ENCODE measurements at regions not wholly inside any gene's neighbourhood (a gene's known extent, or its start where the extent isn't known, plus 50 kb on each side); places are given as distances from the start of the nearest gene placed in this dataset.

GRCh38 chr19:31530781-31531180, 181.5 kb upstream of the TSHZ3 start:
- H4K20me1 ChIP-seq (ENCODE audit: insufficient read depth, low read depth, low read length), result no peaks in the 10 kb centered on the region
- H3K27ac ChIP-seq (ENCODE audit: low read length), result no peak overlapping the region

GRCh38 chr19:31531326-31531725, 182.1 kb upstream of the TSHZ3 start:
- no peaks in the 10 kb centered on the region for H3K27me3 ChIP-seq (ENCODE audit: low read length)
- H3K9me2 ChIP-seq (replicated peaks; ENCODE audit: insufficient read depth, low read length), result no peaks in the 10 kb centered on the region
- no peaks in the 10 kb centered on the region for H3K4me1 ChIP-seq (ENCODE audit: low read length)
- H3K36me3 ChIP-seq (ENCODE audit: insufficient read depth, low read length), result no peaks in the 10 kb centered on the region
- no peak overlapping the region for H3K9ac ChIP-seq (ENCODE audit: low read length)
- peaks cover 4% of the 10 kb centered on the region for H3K9me3 ChIP-seq (ENCODE audit: low read length)
- no peaks in the 10 kb centered on the region for H3K79me2 ChIP-seq (ENCODE audit: low read length)
- H3K27ac ChIP-seq (ENCODE audit: low read length), result no peak overlapping the region
- no peak for DNase-seq
- no peak overlapping the region for H3K4me3 ChIP-seq (ENCODE audit: low read length)
- H4K20me1 ChIP-seq (ENCODE audit: insufficient read depth, low read depth, low read length), result no peaks in the 10 kb centered on the region
- H3K4me2 ChIP-seq (ENCODE audit: low read depth, low read length, poor library complexity, severe bottlenecking), result no peak overlapping the region
- no peak overlapping the region for H2AFZ ChIP-seq (ENCODE audit: low read length)

More at GRCh38 chr19:31530781-31531180, 181.5 kb upstream of the TSHZ3 start:
- H3K9ac ChIP-seq (ENCODE audit: low read length), result no peak overlapping the region
- H3K4me3 ChIP-seq (ENCODE audit: low read length), result no peak overlapping the region
- H3K9me2 ChIP-seq (replicated peaks; ENCODE audit: insufficient read depth, low read length), result no peaks in the 10 kb centered on the region
- no peaks in the 10 kb centered on the region for H3K4me1 ChIP-seq (ENCODE audit: low read length)
- H3K4me2 ChIP-seq (ENCODE audit: low read depth, low read length, poor library complexity, severe bottlenecking), result no peak overlapping the region
- H3K9me3 ChIP-seq (ENCODE audit: low read length), result peaks cover 9% of the 10 kb centered on the region
- no peak for DNase-seq
- H3K27me3 ChIP-seq (ENCODE audit: low read length), result no peaks in the 10 kb centered on the region
- H3K79me2 ChIP-seq (ENCODE audit: low read length), result no peaks in the 10 kb centered on the region
- no peak overlapping the region for H2AFZ ChIP-seq (ENCODE audit: low read length)
- no peaks in the 10 kb centered on the region for H3K36me3 ChIP-seq (ENCODE audit: insufficient read depth, low read length)

DNA sequence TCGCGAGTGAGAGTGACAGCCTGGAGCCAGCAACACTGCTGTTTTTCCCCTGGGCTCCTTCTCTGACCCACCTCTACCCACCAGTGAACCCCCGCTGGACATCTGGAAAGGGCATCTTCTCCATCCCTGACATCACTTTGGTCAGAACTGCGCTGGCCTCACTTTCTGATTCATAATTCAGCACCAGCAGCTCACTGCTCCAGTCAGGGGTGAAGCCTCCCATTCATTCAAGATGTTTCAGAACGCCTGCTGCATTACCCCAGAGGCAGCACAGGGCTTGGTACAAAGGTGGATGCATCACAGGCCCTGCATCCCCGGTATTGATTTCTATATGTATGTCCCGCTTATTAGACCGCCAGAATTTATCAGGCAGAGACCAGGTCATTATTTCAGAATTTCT, 182.8 kb upstream of the TSHZ3 start:
- no peak overlapping the region for H3K9ac ChIP-seq (ENCODE audit: low read length)
- H3K9me3 ChIP-seq (ENCODE audit: low read length), result no peaks in the 10 kb centered on the region
- H3K27ac ChIP-seq (ENCODE audit: low read length), result no peak overlapping the region
- H3K27me3 ChIP-seq (ENCODE audit: low read length), result no peaks in the 10 kb centered on the region
- no peak overlapping the region for H2AFZ ChIP-seq (ENCODE audit: low read length)
- DNase-seq, result no peak
- no peaks in the 10 kb centered on the region for H4K20me1 ChIP-seq (ENCODE audit: insufficient read depth, low read depth, low read length)
- no peaks in the 10 kb centered on the region for H3K9me2 ChIP-seq (replicated peaks; ENCODE audit: insufficient read depth, low read length)
- H3K4me3 ChIP-seq (ENCODE audit: low read length), result no peak overlapping the region
- no peaks in the 10 kb centered on the region for H3K36me3 ChIP-seq (ENCODE audit: insufficient read depth, low read length)
- no peaks in the 10 kb centered on the region for H3K79me2 ChIP-seq (ENCODE audit: low read length)
- H3K4me2 ChIP-seq (ENCODE audit: low read depth, low read length, poor library complexity, severe bottlenecking), result no peak overlapping the region
- no peaks in the 10 kb centered on the region for H3K4me1 ChIP-seq (ENCODE audit: low read length)

DNA sequence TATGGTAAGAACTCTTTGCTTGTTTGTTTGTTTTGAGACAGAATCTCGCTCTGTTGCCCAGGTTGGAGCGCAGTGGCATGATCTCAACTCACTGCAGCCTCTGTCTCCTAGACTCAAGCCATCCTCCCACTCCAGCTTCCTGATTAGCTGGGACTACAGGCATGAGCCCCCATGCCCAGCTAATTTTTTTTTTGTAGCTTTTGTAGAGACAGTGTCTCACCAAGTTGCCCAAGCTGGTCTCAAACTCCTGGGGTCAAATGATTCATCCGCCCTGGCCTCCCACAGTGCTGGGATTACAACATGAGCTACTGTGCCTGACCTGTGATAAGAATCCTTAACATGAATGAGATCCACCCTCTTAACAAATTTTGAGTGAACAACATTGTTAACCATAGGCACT, 183.9 kb upstream of the TSHZ3 start:
- H3K9ac ChIP-seq (ENCODE audit: low read length), result no peak overlapping the region
- no peak overlapping the region for H2AFZ ChIP-seq (ENCODE audit: low read length)
- no peaks in the 10 kb centered on the region for H3K36me3 ChIP-seq (ENCODE audit: insufficient read depth, low read length)
- no peaks in the 10 kb centered on the region for H4K20me1 ChIP-seq (ENCODE audit: insufficient read depth, low read depth, low read length)
- no peaks in the 10 kb centered on the region for H3K79me2 ChIP-seq (ENCODE audit: low read length)
- H3K9me3 ChIP-seq (ENCODE audit: low read length), result no peaks in the 10 kb centered on the region
- no peak overlapping the region for H3K4me2 ChIP-seq (ENCODE audit: low read depth, low read length, poor library complexity, severe bottlenecking)
- no peaks in the 10 kb centered on the region for H3K9me2 ChIP-seq (replicated peaks; ENCODE audit: insufficient read depth, low read length)
- no peaks in the 10 kb centered on the region for H3K27me3 ChIP-seq (ENCODE audit: low read length)
- no peak for DNase-seq
- H3K4me1 ChIP-seq (ENCODE audit: low read length), result no peaks in the 10 kb centered on the region
- no peak overlapping the region for H3K27ac ChIP-seq (ENCODE audit: low read length)
- H3K4me3 ChIP-seq (ENCODE audit: low read length), result no peak overlapping the region

- Histone ChIP-seq H3K4me2 (ENCODE audit: low read depth, low read length, poor library complexity, severe bottlenecking) (no peak overlapping the region), H3K36me3 (ENCODE audit: insufficient read depth, low read length) (no peaks in the 10 kb centered on the region), H3K9me2 (replicated peaks; ENCODE audit: insufficient read depth, low read length) (no peaks in the 10 kb centered on the region), H3K27me3 (ENCODE audit: low read length) (no peaks in the 10 kb centered on the region), H3K9ac (ENCODE audit: low read length) (no peak overlapping the region), H3K27ac (ENCODE audit: low read length) (no peak overlapping the region), H3K4me3 (ENCODE audit: low read length) (no peak overlapping the region), H3K4me1 (ENCODE audit: low read length) (no peaks in the 10 kb centered on the region), H3K79me2 (ENCODE audit: low read length) (no peaks in the 10 kb centered on the region), H3K9me3 (ENCODE audit: low read length) (no peaks in the 10 kb centered on the region), H4K20me1 (ENCODE audit: insufficient read depth, low read depth, low read length) (no peaks in the 10 kb centered on the region), H2AFZ (ENCODE audit: low read length) (no peak overlapping the region)
- no peak for DNase-seq
Observed at GRCh38 chr19:31534231-31534630, 185.0 kb upstream of the TSHZ3 start.

GRCh38 chr19:31534786-31535657, 185.8 kb upstream of the TSHZ3 start:
- H3K4me1 ChIP-seq (ENCODE audit: low read length), result no peaks in the 10 kb centered on the region

GRCh38 chr19:31535691-31536460, 186.6 kb upstream of the TSHZ3 start:
- H3K4me3 ChIP-seq (ENCODE audit: low read length), result no peak overlapping the region

More at GRCh38 chr19:31534786-31535657, 185.8 kb upstream of the TSHZ3 start:
- Histone ChIP-seq H3K27me3 (ENCODE audit: low read length) (no peaks in the 10 kb centered on the region), H3K27ac (ENCODE audit: low read length) (no peak overlapping the region), H3K9me2 (replicated peaks; ENCODE audit: insufficient read depth, low read length) (no peaks in the 10 kb centered on the region), H3K9me3 (ENCODE audit: low read length) (no peaks in the 10 kb centered on the region), H3K4me2 (ENCODE audit: low read depth, low read length, poor library complexity, severe bottlenecking) (no peak overlapping the region), H4K20me1 (ENCODE audit: insufficient read depth, low read depth, low read length) (no peaks in the 10 kb centered on the region), H2AFZ (ENCODE audit: low read length) (no peak overlapping the region), H3K4me3 (ENCODE audit: low read length) (no peak overlapping the region), H3K79me2 (ENCODE audit: low read length) (no peaks in the 10 kb centered on the region), H3K36me3 (ENCODE audit: insufficient read depth, low read length) (no peaks in the 10 kb centered on the region), H3K9ac (ENCODE audit: low read length) (no peak overlapping the region)
- no peak for DNase-seq

DNA sequence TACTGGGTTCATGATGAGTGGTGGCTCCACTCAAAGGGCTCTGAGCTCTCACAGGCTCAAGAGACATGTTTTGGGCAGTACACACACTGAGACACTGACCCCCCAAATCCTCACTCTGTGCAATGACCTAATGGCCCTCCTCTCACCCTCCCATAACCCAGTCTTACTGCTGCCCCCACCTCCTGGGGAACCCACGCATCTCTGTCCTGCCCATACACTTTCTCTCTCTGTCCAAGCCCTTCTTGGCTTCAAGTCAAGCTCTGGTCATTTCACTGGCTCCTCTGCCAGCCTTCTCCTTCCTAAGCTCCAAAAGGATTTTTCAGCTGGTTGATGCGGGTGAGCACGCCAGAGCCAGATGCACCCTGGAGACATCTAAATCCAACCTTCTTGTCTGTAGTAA, 187.9 kb upstream of the TSHZ3 start:
- Histone ChIP-seq H3K27ac (ENCODE audit: low read length) (no peak overlapping the region), H3K4me2 (ENCODE audit: low read depth, low read length, poor library complexity, severe bottlenecking) (no peak overlapping the region), H3K9ac (ENCODE audit: low read length) (no peak overlapping the region), H3K4me3 (ENCODE audit: low read length) (no peak overlapping the region), H3K4me1 (ENCODE audit: low read length) (peaks cover 13% of the 10 kb centered on the region), H4K20me1 (ENCODE audit: insufficient read depth, low read depth, low read length) (no peaks in the 10 kb centered on the region), H3K9me2 (replicated peaks; ENCODE audit: insufficient read depth, low read length) (no peaks in the 10 kb centered on the region), H3K79me2 (ENCODE audit: low read length) (no peaks in the 10 kb centered on the region), H3K9me3 (ENCODE audit: low read length) (no peaks in the 10 kb centered on the region), H2AFZ (ENCODE audit: low read length) (no peak overlapping the region), H3K27me3 (ENCODE audit: low read length) (no peaks in the 10 kb centered on the region), H3K36me3 (ENCODE audit: insufficient read depth, low read length) (no peaks in the 10 kb centered on the region)
- no peak for DNase-seq

More at GRCh38 chr19:31535691-31536460, 186.6 kb upstream of the TSHZ3 start:
- Histone ChIP-seq H3K9me2 (replicated peaks; ENCODE audit: insufficient read depth, low read length) (no peaks in the 10 kb centered on the region), H4K20me1 (ENCODE audit: insufficient read depth, low read depth, low read length) (no peaks in the 10 kb centered on the region), H3K27me3 (ENCODE audit: low read length) (no peaks in the 10 kb centered on the region), H3K4me2 (ENCODE audit: low read depth, low read length, poor library complexity, severe bottlenecking) (no peak overlapping the region), H3K79me2 (ENCODE audit: low read length) (no peaks in the 10 kb centered on the region), H3K4me1 (ENCODE audit: low read length) (peaks cover under 1% of the 10 kb centered on the region; the same call in 1 of the 2 replicates), H2AFZ (ENCODE audit: low read length) (no peak overlapping the region), H3K9ac (ENCODE audit: low read length) (no peak overlapping the region), H3K27ac (ENCODE audit: low read length) (no peak overlapping the region), H3K9me3 (ENCODE audit: low read length) (no peaks in the 10 kb centered on the region), H3K36me3 (ENCODE audit: insufficient read depth, low read length) (no peaks in the 10 kb centered on the region)
- no peak for DNase-seq
